ENCODE measurements at regions not wholly inside any gene's neighbourhood (a gene's known extent, or its start where the extent isn't known, plus 50 kb on each side); places are given as distances from the start of the nearest gene placed in this dataset.

DNA sequence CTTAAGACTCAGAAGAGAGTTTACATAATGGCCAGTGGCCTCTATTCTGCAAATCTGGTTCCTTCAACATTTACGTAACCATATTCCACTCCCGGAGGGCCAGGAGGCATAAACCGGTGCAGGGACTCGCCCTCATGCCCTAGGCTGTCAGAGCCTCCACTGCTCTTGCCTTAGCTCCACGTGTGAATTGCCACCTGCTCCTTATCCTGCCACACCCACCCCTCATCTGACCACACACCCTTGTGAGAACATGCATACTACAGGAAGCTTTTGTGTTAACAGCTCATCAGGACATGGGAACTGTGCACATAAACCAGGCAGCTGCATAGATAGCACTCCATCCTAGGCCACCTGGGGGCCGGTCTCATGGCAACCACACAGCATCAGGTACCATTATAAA lies 146.7 kb upstream of the PFKP start:
- no peak for TF ChIP-seq CREB1 (CRISPR knock-in tag; IDR thresholded peaks at IDR 0.05; ENCODE audit: low read depth)
- TF ChIP-seq, protein P1, sequence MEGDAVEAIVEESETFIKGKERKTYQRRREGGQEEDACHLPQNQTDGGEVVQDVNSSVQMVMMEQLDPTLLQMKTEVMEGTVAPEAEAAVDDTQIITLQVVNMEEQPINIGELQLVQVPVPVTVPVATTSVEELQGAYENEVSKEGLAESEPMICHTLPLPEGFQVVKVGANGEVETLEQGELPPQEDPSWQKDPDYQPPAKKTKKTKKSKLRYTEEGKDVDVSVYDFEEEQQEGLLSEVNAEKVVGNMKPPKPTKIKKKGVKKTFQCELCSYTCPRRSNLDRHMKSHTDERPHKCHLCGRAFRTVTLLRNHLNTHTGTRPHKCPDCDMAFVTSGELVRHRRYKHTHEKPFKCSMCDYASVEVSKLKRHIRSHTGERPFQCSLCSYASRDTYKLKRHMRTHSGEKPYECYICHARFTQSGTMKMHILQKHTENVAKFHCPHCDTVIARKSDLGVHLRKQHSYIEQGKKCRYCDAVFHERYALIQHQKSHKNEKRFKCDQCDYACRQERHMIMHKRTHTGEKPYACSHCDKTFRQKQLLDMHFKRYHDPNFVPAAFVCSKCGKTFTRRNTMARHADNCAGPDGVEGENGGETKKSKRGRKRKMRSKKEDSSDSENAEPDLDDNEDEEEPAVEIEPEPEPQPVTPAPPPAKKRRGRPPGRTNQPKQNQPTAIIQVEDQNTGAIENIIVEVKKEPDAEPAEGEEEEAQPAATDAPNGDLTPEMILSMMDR (conservative IDR thresholded peaks at IDR 0.05; ENCODE audit: low read depth in 2 of 2): no peak
- TF ChIP-seq, protein P2, sequence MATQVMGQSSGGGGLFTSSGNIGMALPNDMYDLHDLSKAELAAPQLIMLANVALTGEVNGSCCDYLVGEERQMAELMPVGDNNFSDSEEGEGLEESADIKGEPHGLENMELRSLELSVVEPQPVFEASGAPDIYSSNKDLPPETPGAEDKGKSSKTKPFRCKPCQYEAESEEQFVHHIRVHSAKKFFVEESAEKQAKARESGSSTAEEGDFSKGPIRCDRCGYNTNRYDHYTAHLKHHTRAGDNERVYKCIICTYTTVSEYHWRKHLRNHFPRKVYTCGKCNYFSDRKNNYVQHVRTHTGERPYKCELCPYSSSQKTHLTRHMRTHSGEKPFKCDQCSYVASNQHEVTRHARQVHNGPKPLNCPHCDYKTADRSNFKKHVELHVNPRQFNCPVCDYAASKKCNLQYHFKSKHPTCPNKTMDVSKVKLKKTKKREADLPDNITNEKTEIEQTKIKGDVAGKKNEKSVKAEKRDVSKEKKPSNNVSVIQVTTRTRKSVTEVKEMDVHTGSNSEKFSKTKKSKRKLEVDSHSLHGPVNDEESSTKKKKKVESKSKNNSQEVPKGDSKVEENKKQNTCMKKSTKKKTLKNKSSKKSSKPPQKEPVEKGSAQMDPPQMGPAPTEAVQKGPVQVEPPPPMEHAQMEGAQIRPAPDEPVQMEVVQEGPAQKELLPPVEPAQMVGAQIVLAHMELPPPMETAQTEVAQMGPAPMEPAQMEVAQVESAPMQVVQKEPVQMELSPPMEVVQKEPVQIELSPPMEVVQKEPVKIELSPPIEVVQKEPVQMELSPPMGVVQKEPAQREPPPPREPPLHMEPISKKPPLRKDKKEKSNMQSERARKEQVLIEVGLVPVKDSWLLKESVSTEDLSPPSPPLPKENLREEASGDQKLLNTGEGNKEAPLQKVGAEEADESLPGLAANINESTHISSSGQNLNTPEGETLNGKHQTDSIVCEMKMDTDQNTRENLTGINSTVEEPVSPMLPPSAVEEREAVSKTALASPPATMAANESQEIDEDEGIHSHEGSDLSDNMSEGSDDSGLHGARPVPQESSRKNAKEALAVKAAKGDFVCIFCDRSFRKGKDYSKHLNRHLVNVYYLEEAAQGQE (IDR thresholded peaks at IDR 0.05; ENCODE audit: unreplicated experiment): no peak
- TF ChIP-seq EZH2 (IDR thresholded peaks at IDR 0.05; ENCODE audit: low read depth, unreplicated experiment): no peak
- no peak for TF ChIP-seq POLR2AphosphoS5 (IDR thresholded peaks at IDR 0.05; ENCODE audit: low read depth)
- no peak for TF ChIP-seq JUNB (IDR thresholded peaks at IDR 0.05; ENCODE audit: unreplicated experiment)
- TF ChIP-seq STAT1 (IDR thresholded peaks at IDR 0.05; ENCODE audit: unreplicated experiment): no peak
- no peak for TF ChIP-seq NANOG (IDR thresholded peaks at IDR 0.05; ENCODE audit: borderline replicate concordance)
- no peak for TF ChIP-seq EZH2phosphoT487 (IDR thresholded peaks at IDR 0.05; ENCODE audit: unreplicated experiment)
- TF ChIP-seq, protein P3, sequence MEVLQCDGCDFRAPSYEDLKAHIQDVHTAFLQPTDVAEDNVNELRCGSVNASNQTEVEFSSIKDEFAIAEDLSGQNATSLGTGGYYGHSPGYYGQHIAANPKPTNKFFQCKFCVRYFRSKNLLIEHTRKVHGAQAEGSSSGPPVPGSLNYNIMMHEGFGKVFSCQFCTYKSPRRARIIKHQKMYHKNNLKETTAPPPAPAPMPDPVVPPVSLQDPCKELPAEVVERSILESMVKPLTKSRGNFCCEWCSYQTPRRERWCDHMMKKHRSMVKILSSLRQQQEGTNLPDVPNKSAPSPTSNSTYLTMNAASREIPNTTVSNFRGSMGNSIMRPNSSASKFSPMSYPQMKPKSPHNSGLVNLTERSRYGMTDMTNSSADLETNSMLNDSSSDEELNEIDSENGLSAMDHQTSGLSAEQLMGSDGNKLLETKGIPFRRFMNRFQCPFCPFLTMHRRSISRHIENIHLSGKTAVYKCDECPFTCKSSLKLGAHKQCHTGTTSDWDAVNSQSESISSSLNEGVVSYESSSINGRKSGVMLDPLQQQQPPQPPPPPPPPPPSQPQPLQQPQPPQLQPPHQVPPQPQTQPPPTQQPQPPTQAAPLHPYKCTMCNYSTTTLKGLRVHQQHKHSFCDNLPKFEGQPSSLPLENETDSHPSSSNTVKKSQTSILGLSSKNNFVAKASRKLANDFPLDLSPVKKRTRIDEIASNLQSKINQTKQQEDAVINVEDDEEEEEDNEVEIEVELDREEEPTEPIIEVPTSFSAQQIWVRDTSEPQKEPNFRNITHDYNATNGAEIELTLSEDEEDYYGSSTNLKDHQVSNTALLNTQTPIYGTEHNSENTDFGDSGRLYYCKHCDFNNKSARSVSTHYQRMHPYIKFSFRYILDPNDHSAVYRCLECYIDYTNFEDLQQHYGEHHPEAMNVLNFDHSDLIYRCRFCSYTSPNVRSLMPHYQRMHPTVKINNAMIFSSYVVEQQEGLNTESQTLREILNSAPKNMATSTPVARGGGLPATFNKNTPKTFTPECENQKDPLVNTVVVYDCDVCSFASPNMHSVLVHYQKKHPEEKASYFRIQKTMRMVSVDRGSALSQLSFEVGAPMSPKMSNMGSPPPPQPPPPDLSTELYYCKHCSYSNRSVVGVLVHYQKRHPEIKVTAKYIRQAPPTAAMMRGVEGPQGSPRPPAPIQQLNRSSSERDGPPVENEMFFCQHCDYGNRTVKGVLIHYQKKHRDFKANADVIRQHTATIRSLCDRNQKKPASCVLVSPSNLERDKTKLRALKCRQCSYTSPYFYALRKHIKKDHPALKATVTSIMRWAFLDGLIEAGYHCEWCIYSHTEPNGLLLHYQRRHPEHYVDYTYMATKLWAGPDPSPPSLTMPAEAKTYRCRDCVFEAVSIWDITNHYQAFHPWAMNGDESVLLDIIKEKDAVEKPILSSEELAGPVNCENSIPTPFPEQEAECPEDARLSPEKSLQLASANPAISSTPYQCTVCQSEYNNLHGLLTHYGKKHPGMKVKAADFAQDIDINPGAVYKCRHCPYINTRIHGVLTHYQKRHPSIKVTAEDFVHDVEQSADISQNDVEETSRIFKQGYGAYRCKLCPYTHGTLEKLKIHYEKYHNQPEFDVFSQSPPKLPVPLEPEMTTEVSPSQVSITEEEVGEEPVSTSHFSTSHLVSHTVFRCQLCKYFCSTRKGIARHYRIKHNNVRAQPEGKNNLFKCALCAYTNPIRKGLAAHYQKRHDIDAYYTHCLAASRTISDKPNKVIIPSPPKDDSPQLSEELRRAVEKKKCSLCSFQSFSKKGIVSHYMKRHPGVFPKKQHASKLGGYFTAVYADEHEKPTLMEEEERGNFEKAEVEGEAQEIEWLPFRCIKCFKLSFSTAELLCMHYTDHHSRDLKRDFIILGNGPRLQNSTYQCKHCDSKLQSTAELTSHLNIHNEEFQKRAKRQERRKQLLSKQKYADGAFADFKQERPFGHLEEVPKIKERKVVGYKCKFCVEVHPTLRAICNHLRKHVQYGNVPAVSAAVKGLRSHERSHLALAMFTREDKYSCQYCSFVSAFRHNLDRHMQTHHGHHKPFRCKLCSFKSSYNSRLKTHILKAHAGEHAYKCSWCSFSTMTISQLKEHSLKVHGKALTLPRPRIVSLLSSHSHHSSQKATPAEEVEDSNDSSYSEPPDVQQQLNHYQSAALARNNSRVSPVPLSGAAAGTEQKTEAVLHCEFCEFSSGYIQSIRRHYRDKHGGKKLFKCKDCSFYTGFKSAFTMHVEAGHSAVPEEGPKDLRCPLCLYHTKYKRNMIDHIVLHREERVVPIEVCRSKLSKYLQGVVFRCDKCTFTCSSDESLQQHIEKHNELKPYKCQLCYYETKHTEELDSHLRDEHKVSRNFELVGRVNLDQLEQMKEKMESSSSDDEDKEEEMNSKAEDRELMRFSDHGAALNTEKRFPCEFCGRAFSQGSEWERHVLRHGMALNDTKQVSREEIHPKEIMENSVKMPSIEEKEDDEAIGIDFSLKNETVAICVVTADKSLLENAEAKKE (CRISPR knock-in tag; IDR thresholded peaks at IDR 0.05): no peak
- no peak for TF ChIP-seq ZNF331 (CRISPR knock-in tag; IDR thresholded peaks at IDR 0.05; ENCODE audit: low read depth)
